Activated CD8-positive, alpha-beta T cell treated with anti-CD3 and anti-CD28 coated beads for 36 hours (primary cell): ENCODE measurements at regions not wholly inside any gene's neighbourhood (a gene's known extent, or its start where the extent isn't known, plus 50 kb on each side); places are given as distances from the start of the nearest gene placed in this dataset.

Experiments
- ATAC-seq: fragments of 200-7000 bp; cut with Tn5 transposase; one replicate; pipeline ENCODE4 v1.10.0; 2021; ENCODE audit warnings: mild to moderate bottlenecking, moderate library complexity
- CTCF ChIA-PET: fragments of 350-600 bp; sonication (Branson Sonifier 250); formaldehyde crosslinking; loops from one replicate; lab custom pipeline; 2021; ENCODE audit warnings: antibody characterized with exemption; lab: Charles Lee
- POLR2A ChIA-PET: fragments of 350-600 bp; sonication (Branson Sonifier 250); formaldehyde crosslinking; loops from one replicate; lab custom pipeline; 2021; ENCODE audit warnings: antibody characterized with exemption; lab: Charles Lee
- DNase-seq: peaks from one replicate; pipeline ENCODE4 v3.0.0-alpha.2; 2020
- H3K27ac Mint-ChIP-seq: one replicate; pipeline ENCODE4 v1.8.0; 2021; ENCODE audit warnings: mild to moderate bottlenecking, mixed read lengths
- H3K27me3 Mint-ChIP-seq: one replicate; pipeline ENCODE4 v1.8.0; 2021; ENCODE audit warnings: mixed read lengths
- H3K36me3 Mint-ChIP-seq: one replicate; pipeline ENCODE4 v1.8.0; 2021; ENCODE audit warnings: low read depth, mixed read lengths
- H3K4me1 Mint-ChIP-seq: one replicate; pipeline ENCODE4 v1.8.0; 2021; ENCODE audit warnings: low read depth, mixed read lengths
- H3K4me3 Mint-ChIP-seq: one replicate; pipeline ENCODE4 v1.8.0; 2021; ENCODE audit warnings: mild to moderate bottlenecking, moderate library complexity, mixed read lengths
- H3K9me3 Mint-ChIP-seq: one replicate; pipeline ENCODE4 v1.8.0; 2021; ENCODE audit warnings: mixed read lengths
- intact Hi-C: fragments of 100-400 bp; cut with micrococcal nuclease; formaldehyde crosslinking; loops from one replicate; pipeline ENCODE4 v1.10.0; 2022
- TF ChIP-seq, protein P1 (sequence below): fragments of 200-600 bp; IDR thresholded peaks from one replicate; pipeline ENCODE4 v1.8.0; 2022; ENCODE audit warnings: antibody characterized with exemption, mild to moderate bottlenecking

DNA sequence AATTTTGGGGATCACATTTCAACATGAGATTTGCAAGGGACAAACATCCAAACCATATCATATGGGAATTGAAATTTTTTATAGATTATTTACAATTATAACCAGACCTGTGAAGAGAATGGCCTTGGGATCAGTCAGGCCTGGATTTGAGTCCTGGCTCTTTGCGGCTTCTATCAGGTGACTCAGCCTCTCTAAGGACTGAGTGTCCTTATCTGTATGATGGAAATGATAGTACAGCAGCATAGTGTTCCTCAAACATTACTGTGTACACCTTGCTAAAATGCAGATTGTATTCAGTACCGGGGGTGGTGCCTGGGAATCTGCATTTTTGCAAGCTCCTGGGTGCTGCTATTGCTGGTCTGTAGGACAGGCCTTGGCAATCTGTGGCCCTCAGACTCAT, 206.7 kb upstream of the PROK2 start:
- intact Hi-C loops = no loop called here
- peaks cover 7% of the 10 kb centered on the region for H3K4me1 Mint-ChIP-seq
- POLR2A ChIA-PET = no interaction called here
- H3K4me3 Mint-ChIP-seq = no peak overlapping the region
- TF ChIP-seq, protein P1, sequence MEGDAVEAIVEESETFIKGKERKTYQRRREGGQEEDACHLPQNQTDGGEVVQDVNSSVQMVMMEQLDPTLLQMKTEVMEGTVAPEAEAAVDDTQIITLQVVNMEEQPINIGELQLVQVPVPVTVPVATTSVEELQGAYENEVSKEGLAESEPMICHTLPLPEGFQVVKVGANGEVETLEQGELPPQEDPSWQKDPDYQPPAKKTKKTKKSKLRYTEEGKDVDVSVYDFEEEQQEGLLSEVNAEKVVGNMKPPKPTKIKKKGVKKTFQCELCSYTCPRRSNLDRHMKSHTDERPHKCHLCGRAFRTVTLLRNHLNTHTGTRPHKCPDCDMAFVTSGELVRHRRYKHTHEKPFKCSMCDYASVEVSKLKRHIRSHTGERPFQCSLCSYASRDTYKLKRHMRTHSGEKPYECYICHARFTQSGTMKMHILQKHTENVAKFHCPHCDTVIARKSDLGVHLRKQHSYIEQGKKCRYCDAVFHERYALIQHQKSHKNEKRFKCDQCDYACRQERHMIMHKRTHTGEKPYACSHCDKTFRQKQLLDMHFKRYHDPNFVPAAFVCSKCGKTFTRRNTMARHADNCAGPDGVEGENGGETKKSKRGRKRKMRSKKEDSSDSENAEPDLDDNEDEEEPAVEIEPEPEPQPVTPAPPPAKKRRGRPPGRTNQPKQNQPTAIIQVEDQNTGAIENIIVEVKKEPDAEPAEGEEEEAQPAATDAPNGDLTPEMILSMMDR = no peak
- ATAC-seq (no peak), DNase-seq (no peak)
- no peaks in the 10 kb centered on the region for H3K36me3 Mint-ChIP-seq
- CTCF ChIA-PET = no interaction called here
- no peaks in the 10 kb centered on the region for H3K27me3 Mint-ChIP-seq
- peaks cover 4% of the 10 kb centered on the region for H3K9me3 Mint-ChIP-seq
- H3K27ac Mint-ChIP-seq = no peak overlapping the region

- H3K27me3 Mint-ChIP-seq = no peaks in the 10 kb centered on the region
Observed at GRCh38 chr3:71991046-71991445, 206.1 kb upstream of the PROK2 start.

GRCh38 chr3:71990545-71990944, 205.6 kb upstream of the PROK2 start:
- Mint-ChIP-seq H3K36me3 (no peaks in the 10 kb centered on the region), H3K4me3 (no peak overlapping the region), H3K27ac (no peak overlapping the region), H3K27me3 (no peaks in the 10 kb centered on the region), H3K4me1 (peaks cover 10% of the 10 kb centered on the region), H3K9me3 (peaks cover 4% of the 10 kb centered on the region)
- TF ChIP-seq, protein P1 = no peak
- CTCF ChIA-PET = no interaction called here
- no peak for DNase-seq
- intact Hi-C loops = no loop called here
- POLR2A ChIA-PET = interaction anchor here (0.5 to 0.6 kb wide), 2 partner anchors 20 to 100 kb away, joined by 3 read pairs; no protein-coding TSS in a partner anchor
- no peak for ATAC-seq

More at GRCh38 chr3:71991046-71991445, 206.1 kb upstream of the PROK2 start:
- ChIA-PET CTCF (no interaction called here), POLR2A (interaction anchor here (0.6 kb wide), 1 partner anchor 19 kb away, joined by 3 read pairs; no protein-coding TSS in a partner anchor)
- peaks cover 4% of the 10 kb centered on the region for H3K9me3 Mint-ChIP-seq
- no peak overlapping the region for H3K4me3 Mint-ChIP-seq
- H3K36me3 Mint-ChIP-seq = no peaks in the 10 kb centered on the region
- DNase-seq = no peak
- H3K4me1 Mint-ChIP-seq = peaks cover 7% of the 10 kb centered on the region
- TF ChIP-seq, protein P1 = no peak
- no peak for ATAC-seq
- no peak overlapping the region for H3K27ac Mint-ChIP-seq
- intact Hi-C loops = no loop called here

DNA sequence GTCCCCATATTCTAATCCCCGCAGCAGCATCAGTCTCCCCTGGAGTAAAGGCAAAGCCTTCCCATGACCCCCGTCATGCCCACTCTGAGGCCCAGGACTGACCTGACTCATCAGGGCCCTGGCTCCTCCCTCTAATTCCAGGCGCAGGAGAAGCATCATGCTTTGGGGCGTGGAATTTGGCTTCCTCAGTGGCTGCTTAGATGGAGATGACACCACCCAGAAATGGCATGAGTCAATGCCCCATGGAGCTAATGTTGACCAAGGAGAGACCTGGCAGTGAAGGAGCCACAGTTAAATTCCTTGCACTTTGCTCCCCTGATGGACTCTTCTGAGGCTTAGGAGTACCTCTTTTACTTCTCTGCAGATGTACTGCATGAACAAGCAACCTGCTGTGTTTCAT, 204.2 kb upstream of the PROK2 start:
- H3K36me3 Mint-ChIP-seq = no peaks in the 10 kb centered on the region

DNA sequence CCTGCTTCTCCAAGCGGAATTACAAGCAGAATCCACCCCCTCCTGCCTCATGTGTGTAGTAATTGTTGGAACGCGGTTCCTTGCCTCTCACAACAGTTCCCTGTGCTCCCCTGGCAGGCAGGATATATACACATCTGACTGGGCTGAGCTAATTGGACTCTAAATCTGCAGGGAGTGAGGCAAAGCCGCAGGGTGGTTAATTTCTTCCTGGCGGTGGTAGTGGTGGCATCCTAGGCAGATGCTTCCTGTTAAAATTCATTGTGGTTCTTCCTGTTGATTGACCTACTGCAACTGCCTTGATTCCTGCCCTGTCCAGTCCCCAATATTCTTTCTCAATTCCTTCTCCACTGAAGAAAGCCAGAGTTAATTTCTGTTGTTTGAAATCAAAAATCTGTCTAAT, 202.9 kb upstream of the PROK2 start:
- intact Hi-C loops = no loop called here
- peaks cover 2% of the 10 kb centered on the region for H3K27me3 Mint-ChIP-seq
- ATAC-seq = no peak
- DNase-seq = no peak
- no peak overlapping the region for H3K4me3 Mint-ChIP-seq
- H3K36me3 Mint-ChIP-seq = no peaks in the 10 kb centered on the region
- TF ChIP-seq, protein P1 = no peak
- H3K4me1 Mint-ChIP-seq = peaks cover 21% of the 10 kb centered on the region
- H3K27ac Mint-ChIP-seq = no peak overlapping the region
- POLR2A ChIA-PET = interaction anchor here (0.9 kb wide), 1 partner anchor 9 kb away, joined by 5 read pairs; no protein-coding TSS in a partner anchor
- peaks cover 4% of the 10 kb centered on the region for H3K9me3 Mint-ChIP-seq
- CTCF ChIA-PET = interaction anchor here (1.2 kb wide), 1 partner anchor 13 kb away, joined by 3 read pairs; no protein-coding TSS in a partner anchor

More for the DNA sequence above, 204.2 kb upstream of the PROK2 start:
- no peak for ATAC-seq
- TF ChIP-seq, protein P1 = no peak
- CTCF ChIA-PET = interaction anchor here (0.8 to 1.2 kb wide), 2 partner anchors 10 to 115 kb away, joined by 3 read pairs; no protein-coding TSS in a partner anchor
- Mint-ChIP-seq H3K9me3 (peaks cover 4% of the 10 kb centered on the region), H3K4me1 (peaks cover 18% of the 10 kb centered on the region), H3K27ac (no peak overlapping the region), H3K27me3 (no peaks in the 10 kb centered on the region), H3K4me3 (no peak overlapping the region)
- POLR2A ChIA-PET = no interaction called here
- intact Hi-C loops = no loop called here
- DNase-seq = no peak
